Gastrocnemius medialis (tissue), 4 donors: ENCODE measurements at regions not wholly inside any gene's neighbourhood (a gene's known extent, or its start where the extent isn't known, plus 50 kb on each side); places are given as distances from the start of the nearest gene placed in this dataset.

ENCODE experiments used
- POLR2A ChIP-seq, 2 donors: fragments of 450-650 bp; IDR thresholded peaks; one replicate each; pipeline ENCODE4 v1.6.1; 2017; ENCODE audit warnings: antibody characterized with exemption in 2 of 2, mild to moderate bottlenecking in 2 of 2, moderate library complexity in 2 of 2
- TF ChIP-seq, protein P1 (sequence below), 5 experiments: fragments of 450-650 bp in 3 of 5; fragments of 200-600 bp in 2 of 5; sonication (generic) in 2 of 5; IDR thresholded peaks in 4 of 5; conservative IDR thresholded peaks in 1 of 5; 1 replicate in 4 of 5; 2 replicates in 1 of 5; pipeline ENCODE4 v1.5.1; 2016 to 2019; ENCODE audit warnings: antibody characterized with exemption in 5 of 5, mild to moderate bottlenecking in 3 of 5, moderate library complexity in 3 of 5

DNA sequence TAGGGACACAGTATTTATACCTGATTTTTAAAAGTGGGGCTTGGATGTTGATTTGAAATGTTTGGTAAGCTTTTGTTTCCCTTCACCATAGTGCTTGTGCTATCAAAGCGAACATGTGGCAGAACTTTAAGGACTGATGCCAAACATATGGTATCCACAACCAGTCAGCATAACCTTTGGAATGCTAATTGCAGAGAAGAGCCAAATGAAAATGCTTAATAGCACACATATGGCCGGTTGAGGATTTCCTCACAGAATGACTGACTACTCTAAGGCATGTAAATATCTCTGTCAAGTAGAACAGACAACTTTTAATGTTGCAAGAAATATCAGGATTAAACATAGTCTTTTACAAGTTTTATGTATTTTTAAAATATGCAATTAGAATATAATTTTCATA is 120.9 kb upstream of the COL3A1 start:
- TF ChIP-seq, protein P1, sequence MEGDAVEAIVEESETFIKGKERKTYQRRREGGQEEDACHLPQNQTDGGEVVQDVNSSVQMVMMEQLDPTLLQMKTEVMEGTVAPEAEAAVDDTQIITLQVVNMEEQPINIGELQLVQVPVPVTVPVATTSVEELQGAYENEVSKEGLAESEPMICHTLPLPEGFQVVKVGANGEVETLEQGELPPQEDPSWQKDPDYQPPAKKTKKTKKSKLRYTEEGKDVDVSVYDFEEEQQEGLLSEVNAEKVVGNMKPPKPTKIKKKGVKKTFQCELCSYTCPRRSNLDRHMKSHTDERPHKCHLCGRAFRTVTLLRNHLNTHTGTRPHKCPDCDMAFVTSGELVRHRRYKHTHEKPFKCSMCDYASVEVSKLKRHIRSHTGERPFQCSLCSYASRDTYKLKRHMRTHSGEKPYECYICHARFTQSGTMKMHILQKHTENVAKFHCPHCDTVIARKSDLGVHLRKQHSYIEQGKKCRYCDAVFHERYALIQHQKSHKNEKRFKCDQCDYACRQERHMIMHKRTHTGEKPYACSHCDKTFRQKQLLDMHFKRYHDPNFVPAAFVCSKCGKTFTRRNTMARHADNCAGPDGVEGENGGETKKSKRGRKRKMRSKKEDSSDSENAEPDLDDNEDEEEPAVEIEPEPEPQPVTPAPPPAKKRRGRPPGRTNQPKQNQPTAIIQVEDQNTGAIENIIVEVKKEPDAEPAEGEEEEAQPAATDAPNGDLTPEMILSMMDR (IDR thresholded peaks at IDR 0.05 in 4 of 5, conservative IDR thresholded peaks at IDR 0.05 in 1 of 5) = no peak
- no peak for TF ChIP-seq POLR2A (IDR thresholded peaks at IDR 0.05)
